COR-L47 (cell line): ENCODE measurements at regions not wholly inside any gene's neighbourhood (a gene's known extent, or its start where the extent isn't known, plus 50 kb on each side); places are given as distances from the start of the nearest gene placed in this dataset.
A peak's percentile ranks its signal among the peaks of the same experiment; 100 is the strongest.
"Not testable (repeated sequence)": the region's sequence is repeated elsewhere in the genome, so short reads cannot be mapped to it uniquely, and the experiment has no call there.

Experiments
- DNase-seq: peaks from one replicate; lab custom pipeline; 2025; lab: John Stamatoyannopoulos, UW

DNA sequence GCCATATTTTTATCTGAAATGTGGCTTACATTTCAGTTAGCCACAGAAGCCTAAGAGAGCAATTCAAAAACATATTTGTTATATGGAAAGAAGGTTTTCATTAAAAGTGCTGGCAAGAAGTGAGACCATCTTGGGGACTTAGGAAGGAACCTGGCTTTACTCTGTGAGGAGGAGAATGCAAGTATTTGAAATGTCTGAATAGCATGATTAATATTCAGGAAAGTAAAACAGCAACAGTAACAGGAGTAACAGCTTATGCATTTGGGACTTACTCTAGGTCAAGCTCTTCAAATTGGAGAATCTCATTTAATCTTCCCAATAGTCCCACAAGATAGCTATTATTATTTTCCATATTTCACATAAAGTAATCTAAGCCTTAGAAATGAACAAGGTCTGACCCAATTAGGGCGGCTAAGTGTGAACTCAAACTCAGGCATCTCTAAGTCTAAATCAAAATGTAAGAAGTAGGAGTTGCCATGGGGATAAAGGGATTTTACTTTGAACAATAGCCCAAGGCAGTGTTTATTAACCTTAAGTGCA lies 816.5 kb downstream of the BCKDHB start:
- DNase-seq = no peak

DNA sequence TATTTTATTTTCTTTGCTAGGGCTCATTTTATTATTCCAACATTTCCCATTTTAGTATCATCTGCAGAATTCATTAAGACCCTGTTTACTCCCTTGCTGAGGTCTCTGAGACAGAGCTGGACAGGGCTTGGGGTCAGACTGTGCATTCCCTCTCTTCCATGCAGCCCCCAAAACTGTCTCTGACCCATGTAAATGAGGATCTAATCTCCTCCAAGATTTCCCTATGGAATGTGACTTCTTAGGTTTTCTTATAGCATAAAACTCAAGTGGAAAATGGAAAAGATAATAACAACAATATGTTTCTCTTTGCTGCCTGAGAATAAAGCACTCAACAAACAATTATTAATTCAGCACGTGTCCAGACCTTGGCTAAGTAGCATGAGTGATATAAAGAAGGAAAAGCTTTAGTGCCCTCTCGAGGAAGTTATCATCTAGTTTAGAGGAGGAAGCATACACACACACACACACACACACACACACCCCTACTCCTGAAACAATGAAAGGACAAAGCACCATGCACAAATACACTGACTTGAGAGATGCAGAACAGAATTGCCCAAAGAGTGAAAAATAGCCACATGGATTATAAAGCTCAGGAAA lies 815.5 kb downstream of the BCKDHB start:
- DNase-seq = no peak

DNA sequence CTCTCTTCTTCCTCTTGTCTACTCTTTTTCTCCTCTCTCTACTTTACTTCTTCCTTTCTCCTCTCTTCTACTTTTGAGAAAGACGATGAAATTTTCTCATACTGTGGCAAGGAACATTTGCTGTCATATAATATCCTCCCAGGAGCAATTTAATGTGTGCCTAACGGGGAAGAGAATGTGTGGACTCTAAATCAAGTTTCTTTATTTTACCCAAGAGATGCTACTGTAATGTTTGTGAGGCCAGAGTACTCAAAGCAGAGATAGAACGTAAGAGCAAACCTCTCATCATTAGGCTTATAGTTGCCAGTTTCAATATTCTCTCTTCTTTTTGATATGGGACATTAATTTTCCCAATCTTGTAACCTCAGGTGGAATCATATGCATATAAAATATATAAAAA lies 801.4 kb downstream of the BCKDHB start:
- no peak for DNase-seq

DNA sequence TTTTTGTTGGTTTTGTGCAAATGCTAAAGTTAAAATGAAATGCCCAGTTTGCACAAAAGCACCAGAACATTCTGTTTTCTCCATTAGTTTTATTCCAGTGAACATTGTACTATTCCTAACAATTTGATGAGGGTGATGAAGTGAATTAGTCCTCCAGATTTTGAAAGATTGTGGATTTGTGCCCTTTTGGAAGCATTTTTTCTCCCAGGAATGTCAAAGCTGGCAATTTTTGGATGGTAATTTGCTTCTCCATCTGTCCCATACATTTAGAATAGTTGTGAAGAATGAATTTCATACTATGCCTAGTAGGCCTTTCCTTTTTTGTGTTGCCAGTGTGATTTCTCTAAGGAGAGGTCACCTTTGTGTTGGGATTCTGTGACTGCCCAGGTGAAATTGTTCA lies 797.2 kb downstream of the BCKDHB start:
- DNase-seq = no peak

DNA sequence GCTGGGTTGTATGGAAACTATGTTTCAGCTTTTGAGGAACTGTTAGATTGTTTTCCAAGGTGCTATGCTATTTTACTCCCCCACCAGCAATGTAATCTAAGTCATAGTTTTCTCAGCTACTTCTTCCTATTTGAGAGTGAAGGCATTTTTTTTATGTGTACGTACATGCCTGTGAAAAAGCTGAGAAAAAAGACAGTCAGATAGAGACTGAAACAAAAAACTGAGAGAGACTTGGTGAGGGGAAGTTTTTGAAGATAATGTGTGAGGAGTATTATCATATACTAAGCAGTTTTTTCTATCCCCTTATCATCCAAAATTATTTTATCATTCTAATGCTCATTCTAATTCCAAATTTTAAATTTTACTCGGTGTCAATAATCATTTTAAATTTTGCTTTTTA lies 780.0 kb downstream of the BCKDHB start:
- no peak for DNase-seq

DNA sequence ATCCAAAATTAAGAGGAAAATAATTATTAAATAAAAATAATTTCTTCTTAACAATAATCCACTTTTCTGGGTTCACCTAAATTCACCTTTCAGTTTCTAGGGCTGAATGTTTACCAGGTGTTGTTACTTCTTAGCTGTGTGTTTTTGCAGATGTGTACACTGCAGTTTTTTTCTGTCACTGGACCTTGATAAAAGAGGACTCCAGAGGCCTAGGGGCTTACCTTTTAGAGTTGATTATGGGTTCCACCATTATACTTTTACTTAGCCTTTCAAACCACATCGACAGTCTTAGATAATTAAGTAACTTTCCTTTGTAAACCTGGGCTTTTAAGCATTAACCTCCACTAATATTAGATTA lies 766.5 kb downstream of the BCKDHB start:
- DNase-seq = no peak

DNA sequence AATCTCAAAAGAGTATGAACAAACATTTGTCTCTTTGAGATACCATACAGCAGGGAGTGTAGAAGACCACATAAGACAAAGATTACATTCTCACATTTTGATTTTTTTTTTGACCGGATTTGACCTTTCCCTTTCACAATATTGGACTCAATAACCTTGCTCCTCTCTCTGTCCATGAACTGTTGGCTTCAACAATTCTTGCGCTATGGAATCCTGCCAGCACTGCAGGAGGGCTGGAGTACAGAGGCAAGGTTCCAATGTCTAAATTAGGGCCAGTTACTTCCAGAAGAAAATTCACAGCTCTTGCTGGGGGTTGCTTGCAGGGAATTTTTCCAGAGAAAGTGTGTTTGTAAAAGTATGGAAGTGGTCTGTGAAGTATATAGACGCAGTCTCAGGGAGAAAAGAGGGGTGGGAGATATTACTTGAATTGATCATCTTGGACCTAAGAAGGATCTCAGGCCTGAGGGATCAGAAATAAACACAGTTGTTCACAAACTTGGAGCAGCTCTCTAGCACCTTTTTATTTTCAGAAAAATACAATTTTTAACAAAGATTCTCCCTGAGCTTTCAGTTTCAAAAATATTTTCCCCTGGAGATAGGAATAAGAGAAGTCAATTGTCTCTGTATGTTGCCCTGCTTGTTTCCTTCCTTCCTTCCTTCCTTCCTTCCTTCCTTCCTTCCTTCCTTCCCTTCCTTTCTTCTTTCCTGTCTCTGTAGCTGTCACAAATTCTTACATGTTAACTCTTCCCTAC lies 765.9 kb downstream of the BCKDHB start:
- DNase-seq = no peak

DNA sequence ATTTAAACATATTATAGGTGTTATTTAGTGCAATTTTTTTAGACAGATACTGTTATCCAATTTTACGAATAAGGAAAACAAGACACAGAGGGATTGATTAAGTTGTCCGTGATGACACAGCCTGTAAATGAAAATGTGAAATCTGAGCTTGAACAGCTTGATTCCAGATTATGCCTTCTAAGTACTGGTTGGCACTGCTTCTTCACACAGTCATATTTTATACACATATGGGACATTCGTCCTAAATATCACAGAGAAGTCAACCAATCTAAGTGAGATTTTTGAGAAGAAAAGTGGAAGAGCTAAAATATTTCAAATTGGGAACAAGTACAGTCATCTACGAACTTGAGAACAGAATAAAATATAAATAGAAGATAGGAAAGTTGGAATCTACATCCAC lies 756.3 kb downstream of the BCKDHB start:
- DNase-seq = no peak

DNA sequence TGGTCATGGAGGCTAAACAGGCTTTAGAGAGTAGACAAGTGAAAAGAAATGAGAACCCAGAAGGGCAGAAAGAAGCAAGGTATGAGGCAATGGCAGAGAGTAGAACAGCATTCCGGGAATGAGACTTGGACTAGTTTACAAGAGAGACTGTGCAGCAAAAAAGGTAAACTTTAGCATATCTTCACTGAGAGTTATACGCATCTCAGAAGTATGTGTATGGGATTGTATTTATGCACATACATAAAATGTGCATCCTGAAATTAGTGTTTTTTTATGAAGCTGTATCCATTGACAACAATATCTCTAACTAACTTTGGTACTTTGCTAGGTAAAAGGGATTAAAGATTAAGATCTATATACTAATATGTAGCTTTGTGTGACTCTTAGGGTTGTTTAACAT lies 753.6 kb downstream of the BCKDHB start:
- DNase-seq = no peak

DNA sequence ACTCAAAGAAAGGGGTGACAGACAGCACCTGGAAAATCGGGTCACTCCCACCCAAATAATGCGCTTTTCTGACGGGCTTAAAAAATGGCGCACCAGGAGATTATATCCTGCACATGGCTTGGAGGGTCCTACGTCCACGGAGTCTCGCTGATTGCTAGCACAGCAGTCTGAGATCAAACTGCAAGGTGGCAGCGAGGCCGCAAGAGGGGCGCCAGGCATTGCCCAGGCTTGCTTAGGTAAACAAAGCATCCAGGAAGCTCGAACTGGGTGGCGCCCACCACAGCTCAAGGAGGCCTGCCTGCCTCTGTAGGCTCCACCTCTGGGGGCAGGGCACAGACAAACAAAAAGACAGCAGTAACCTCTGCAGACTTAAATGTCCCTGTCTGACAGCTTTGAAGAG lies 741.5 kb downstream of the BCKDHB start:
- DNase-seq = not testable (repeated sequence)

DNA sequence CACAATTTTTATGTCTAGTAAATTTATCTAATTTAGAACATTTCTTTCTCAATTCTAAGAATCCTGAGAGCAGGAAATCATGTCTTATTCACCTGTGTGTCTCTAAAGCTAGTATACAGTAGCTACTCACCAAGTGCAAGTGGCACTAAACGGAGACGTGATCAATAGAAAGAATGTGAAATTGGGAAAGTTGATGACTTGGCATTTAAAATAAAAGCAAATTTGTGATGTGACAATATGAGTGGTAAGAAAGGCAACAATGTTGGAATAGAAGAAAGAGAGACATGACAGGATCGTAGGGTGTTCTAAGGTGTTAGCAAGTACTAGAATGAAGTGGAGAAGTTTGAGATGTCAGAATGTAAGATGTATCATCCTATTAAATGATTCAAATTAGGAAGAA lies 725.9 kb downstream of the BCKDHB start:
- no peak for DNase-seq

DNA sequence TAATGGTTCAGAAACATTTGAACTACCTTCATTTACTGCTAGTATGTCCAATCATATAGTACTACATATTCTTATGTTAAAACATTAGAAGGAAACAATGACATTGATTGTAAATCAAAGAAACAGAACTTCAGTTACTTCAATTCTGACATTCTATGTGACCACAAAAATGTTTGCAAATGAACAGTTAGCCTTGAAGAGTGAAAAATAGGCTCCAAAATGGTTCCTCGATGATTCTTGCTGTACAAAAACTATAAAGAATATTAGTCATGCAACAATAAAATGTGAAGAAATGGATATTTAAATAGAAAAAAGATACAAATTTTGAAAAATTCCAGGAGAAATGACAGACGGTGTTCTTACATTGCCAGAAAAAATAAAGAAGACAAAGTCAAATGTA lies 686.9 kb downstream of the BCKDHB start:
- DNase-seq = no peak

DNA sequence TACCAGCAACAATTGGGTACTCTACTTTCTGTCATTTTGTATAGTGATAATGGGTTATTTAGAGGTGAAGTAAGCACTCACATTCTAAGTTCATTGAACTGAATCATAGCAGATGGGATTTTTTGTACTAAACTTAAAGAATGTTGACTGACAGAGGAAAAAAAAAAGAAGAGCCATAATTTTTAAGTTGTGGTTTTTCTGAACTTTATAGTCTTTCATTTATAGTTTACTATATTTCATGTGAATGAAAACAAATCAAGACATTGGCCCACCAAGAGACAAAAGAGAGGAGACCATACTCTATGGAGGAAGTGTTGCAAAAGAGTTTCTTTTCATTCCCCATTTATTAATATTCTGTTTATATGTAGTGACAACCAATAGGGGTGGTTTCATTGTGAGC lies 685.7 kb downstream of the BCKDHB start:
- DNase-seq = no peak

DNA sequence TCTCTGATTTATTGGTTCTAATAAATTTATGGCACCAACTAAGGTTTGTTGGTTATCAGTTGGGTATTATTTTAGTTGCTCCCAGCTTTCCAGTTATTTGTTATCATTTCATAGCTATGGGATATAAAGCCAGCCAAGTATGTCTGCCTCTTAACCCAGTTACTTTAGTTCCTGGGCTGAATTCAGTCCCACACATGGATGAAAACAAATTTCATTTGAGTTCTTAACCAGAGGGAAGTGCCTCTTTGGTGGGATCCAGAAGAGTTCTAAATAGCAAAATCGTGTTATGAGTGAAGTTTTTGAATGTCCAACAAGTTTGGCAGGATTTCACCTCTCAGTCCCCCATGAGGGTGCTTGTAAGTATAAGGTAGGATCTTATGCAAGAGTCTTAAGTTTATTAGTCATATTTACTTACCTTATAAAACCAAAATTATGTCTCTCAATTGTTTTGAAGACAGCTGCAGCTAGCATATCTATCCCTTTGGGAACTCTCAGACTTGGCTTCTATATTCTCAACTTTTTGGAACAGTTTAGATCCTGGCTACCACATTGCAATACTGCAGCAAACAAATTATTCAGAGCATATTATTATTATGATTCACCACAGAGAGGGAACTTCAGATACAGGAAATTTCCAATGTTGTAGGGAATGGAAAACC lies 683.6 kb downstream of the BCKDHB start:
- DNase-seq = no peak

DNA sequence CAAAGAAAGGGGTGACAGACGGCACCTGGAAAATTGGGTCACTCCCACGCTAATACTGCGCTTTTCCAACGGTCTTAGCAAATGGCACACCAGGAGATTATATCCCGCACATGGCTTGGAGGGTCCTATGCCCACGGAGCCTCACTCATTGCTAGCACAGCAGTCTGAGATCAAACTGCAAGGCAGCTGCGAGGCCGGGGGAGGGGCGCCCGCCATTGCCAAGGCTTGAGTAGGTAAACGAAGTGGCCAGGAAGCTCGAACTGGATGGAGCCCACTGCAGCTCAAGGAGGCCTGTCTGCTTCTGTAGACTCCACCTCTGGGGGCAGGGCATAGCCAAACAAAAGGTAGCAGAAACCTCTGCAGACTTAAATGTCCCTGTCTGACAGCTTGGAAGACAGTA lies 676.8 kb downstream of the BCKDHB start:
- not testable (repeated sequence) for DNase-seq

DNA sequence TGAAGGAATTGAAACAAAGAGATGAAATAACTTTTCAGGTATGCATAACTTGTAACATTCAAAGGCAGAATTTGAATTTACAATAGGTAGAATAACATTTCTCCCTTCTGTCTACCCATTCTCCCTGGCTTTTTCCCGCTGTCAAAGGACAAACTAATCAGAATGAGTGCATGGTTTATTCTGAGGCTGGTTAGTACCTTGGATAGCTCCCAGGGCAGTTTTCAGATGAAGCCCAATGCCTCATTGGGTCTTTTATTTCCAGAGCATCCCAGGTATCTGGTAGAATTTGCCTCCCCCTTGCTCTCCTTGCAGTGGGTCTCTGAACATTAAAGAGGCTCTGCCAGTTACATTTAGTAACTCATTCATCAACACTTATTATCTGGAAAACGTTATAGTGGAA lies 665.5 kb downstream of the BCKDHB start:
- DNase-seq = no peak

DNA sequence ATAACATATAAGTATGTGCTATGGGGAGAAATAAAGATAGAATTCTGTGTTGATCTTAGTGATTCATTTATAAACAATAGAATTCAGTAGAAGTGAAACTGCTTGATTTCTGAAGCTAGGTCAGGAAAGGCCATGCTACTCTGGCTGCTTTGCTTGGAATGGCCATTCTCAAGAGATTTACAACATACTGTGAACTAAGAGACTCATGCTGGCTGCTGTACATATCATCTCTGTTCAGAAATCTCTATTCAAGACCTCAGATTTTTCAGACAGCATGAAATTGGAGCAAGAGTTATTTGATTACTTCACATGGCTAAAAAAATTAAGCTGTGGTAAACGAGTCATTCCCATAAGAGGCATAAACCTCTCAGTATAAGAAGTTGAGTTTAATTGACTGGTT lies 662.6 kb downstream of the BCKDHB start:
- no peak for DNase-seq

DNA sequence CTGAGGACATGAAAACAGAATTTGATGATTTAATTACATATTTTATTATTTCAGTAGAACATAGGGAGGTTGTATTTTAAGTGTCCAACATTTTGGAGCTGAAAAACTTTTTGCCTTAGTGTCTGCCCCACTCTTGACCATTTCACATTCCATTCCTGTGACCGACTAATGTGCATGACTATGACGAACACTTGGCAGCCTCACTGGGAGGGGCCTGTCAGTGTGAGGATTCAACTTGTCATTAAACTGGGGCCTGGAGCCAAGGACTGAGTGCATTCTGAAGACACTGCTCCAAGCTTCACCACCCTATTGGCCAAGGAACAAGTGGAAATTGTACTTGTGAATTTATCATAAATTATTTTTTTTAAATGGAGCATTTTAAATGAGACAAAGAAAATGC lies 661.3 kb downstream of the BCKDHB start:
- no peak for DNase-seq

DNA sequence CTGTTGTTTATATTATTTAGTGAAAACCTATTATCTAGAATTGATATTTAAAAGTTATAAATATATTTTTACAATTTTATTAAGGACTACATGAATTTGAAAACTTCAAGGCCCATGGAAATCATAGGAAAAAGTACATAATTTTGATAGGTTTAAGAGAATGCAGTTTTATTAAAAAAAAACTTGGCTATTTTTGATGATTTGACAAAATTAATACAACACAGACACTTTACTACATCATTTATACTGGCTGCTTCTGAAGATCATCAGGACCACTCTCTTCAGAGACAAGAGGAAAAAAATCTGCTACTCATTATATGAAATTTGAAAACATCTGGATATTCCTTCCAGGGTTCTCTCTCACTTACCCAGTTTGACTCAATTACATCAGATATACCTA lies 637.7 kb downstream of the BCKDHB start:
- no peak for DNase-seq

DNA sequence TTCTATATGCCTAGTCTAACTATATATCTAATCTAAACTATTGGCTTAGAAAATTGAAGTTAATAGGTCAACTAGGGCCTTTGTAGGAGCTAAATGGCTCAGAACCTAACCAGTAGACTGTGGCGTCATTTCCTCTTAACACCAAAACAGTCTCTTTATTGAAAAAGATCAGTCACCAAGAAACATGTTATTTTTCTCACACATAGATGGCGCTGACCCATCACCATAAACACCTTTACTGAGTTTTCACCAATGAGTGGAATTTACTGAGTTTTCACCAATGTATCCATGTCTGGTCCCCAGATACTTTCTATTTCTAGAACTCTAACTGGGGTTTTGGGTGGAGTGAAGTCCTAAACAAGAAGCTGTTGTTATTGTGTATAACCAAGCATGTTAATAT lies 636.0 kb downstream of the BCKDHB start:
- peak; percentile 44 for DNase-seq

DNA sequence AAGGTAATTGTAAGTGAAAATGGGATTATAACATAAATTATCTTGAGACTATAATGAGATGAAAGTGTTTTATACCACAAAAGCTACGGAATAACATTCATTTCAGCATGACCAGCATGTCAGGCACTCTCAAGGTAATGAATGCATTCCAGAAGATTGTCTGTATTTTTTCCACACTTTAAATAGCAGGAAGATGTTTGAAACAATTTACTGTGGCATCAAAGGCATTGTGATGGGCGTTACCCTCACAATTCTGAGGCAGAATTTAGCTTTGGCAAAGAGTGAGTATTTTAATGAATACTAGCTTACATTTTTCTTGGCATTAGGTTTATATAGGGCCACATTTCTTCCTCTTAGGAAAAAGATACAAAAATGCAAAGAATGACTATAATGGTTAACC lies 627.2 kb downstream of the BCKDHB start:
- no peak for DNase-seq

DNA sequence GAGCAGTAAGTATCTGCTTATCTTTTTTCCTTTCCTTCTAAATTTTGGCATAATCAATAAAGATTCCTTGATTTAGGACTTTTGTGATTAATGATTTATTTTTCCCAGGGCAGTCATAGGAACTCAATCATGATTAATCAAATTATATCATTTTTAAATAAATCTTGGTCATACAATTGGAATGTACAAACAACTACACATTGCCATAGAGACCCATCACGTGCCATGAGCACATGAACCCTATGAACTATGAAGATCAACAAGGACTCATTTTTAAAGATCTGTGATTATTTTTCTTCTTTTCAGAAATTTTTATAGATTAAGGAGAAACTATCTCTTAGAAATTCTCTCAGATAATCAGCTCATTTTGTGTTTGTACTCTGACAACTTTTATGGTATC lies 622.4 kb downstream of the BCKDHB start:
- no peak for DNase-seq

DNA sequence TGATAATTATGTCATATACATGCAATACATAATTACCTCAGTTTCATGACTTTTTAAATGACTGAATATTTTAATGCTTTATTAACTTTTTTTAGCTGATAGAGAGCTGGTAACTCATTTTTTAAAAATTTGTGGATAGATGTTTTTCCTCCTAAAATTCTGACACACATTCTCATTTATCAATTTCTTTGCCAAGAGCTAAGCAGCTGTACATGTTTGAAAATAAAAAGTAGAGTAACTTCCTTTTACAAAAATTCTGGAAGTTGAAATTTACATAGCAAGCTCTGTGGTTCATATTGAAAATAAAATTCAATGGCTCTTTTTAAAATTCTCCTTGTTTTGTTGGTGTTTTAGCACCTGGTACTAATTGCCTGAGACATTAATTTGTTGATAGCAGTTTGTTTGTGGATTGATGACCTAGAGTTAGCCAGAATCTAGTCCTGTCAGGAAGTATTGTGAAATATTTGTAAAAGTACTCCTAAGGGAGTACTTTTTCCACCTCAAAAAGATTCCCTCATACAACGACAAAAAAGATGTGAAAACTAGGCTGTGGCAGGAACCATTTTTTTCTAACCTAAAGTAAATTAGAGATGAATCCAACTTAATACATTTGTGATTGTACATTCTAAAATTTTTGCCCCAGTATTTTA lies 621.8 kb downstream of the BCKDHB start:
- no peak for DNase-seq
